GM12872 (cell line): ENCODE measurements at regions not wholly inside any gene's neighbourhood (a gene's known extent, or its start where the extent isn't known, plus 50 kb on each side); places are given as distances from the start of the nearest gene placed in this dataset.

Source experiments
- CTCF ChIP-seq: IDR thresholded peaks from 3 replicates; pipeline ENCODE4 v1.5.1; 2011; ENCODE audit warnings: low read depth, mild to moderate bottlenecking, low read length, moderate library complexity; ENCODE audit not compliant: insufficient read depth

- TF ChIP-seq CTCF = no peak
These were observed 1399.1 kb upstream of the PCDH7 start for GRCh38 chr4:29320947-29321620.

- no peak for TF ChIP-seq CTCF
These were observed 1394.2 kb upstream of the PCDH7 start for GRCh38 chr4:29326004-29326403.

GRCh38 chr4:29326816-29327215 lies 1393.4 kb upstream of the PCDH7 start:
- no peak for TF ChIP-seq CTCF

- TF ChIP-seq CTCF = no peak
These were observed 1383.3 kb upstream of the PCDH7 start for GRCh38 chr4:29336861-29337260.

- no peak for TF ChIP-seq CTCF
These were observed 1347.2 kb upstream of the PCDH7 start for GRCh38 chr4:29372971-29373370.

GRCh38 chr4:29375716-29376115 lies 1344.5 kb upstream of the PCDH7 start:
- no peak for TF ChIP-seq CTCF

- no peak for TF ChIP-seq CTCF
These were observed 1329.2 kb upstream of the PCDH7 start for GRCh38 chr4:29390921-29391320.
